Nephron progenitor cell (in vitro differentiated cells): ENCODE measurements at regions not wholly inside any gene's neighbourhood (a gene's known extent, or its start where the extent isn't known, plus 50 kb on each side); places are given as distances from the start of the nearest gene placed in this dataset.

Experiments used
- DNase-seq: peaks from one replicate; pipeline ENCODE4 v3.0.0; 2021
- H3K27ac Mint-ChIP-seq: 2 replicates; pipeline ENCODE4 v1.8.0; 2021; ENCODE audit warnings: mild to moderate bottlenecking, moderate library complexity, mixed read lengths
- H3K27me3 Mint-ChIP-seq: 2 replicates; pipeline ENCODE4 v1.8.0; 2021; ENCODE audit warnings: mild to moderate bottlenecking, low read depth, mixed read lengths; ENCODE audit not compliant: poor library complexity
- H3K36me3 Mint-ChIP-seq: 2 replicates; pipeline ENCODE4 v1.8.0; 2021; ENCODE audit warnings: low read depth, mixed read lengths
- H3K4me1 Mint-ChIP-seq: 2 replicates; pipeline ENCODE4 v1.8.0; 2021; ENCODE audit warnings: mixed read lengths
- H3K4me3 Mint-ChIP-seq: 2 replicates; pipeline ENCODE4 v1.8.0; 2021; ENCODE audit warnings: mild to moderate bottlenecking, moderate library complexity, mixed read lengths
- H3K9me3 Mint-ChIP-seq: 2 replicates; pipeline ENCODE4 v1.8.0; 2021; ENCODE audit warnings: mild to moderate bottlenecking, moderate library complexity, mixed read lengths
- CTCF ChIP-seq: fragments of 200-600 bp; sonication (generic); IDR thresholded peaks from 2 replicates; pipeline ENCODE4 v1.5.0; 2021; ENCODE audit warnings: antibody characterized with exemption

GRCh38 chr10:33793793-33794192 is 459.3 kb upstream of the NRP1 start:
- TF ChIP-seq CTCF, result no peak
- no peaks in the 10 kb centered on the region for H3K27me3 Mint-ChIP-seq
- peaks cover 25% of the 10 kb centered on the region for H3K4me1 Mint-ChIP-seq
- DNase-seq, result no peak
- no peak overlapping the region for H3K27ac Mint-ChIP-seq
- H3K36me3 Mint-ChIP-seq, result no peaks in the 10 kb centered on the region
- H3K9me3 Mint-ChIP-seq, result no peaks in the 10 kb centered on the region
- H3K4me3 Mint-ChIP-seq, result no peak overlapping the region

- DNase-seq, result no peak
- Mint-ChIP-seq H3K36me3 (no peaks in the 10 kb centered on the region), H3K27ac (no peak overlapping the region), H3K4me3 (no peak overlapping the region), H3K27me3 (peaks cover 3% of the 10 kb centered on the region), H3K4me1 (peaks cover 8% of the 10 kb centered on the region), H3K9me3 (no peaks in the 10 kb centered on the region)
- TF ChIP-seq CTCF, result no peak
Measured at GRCh38 chr10:33791272-33791660, 456.8 kb upstream of the NRP1 start.

GRCh38 chr10:33790521-33791271 is 456.2 kb upstream of the NRP1 start:
- Mint-ChIP-seq H3K27me3 (peaks cover 3% of the 10 kb centered on the region), H3K4me1 (peaks cover 8% of the 10 kb centered on the region), H3K4me3 (no peak overlapping the region), H3K27ac (peak overlapping the region; percentile 69), H3K36me3 (no peaks in the 10 kb centered on the region), H3K9me3 (peaks cover 5% of the 10 kb centered on the region)
- DNase-seq, result no peak
- TF ChIP-seq CTCF, result no peak

GRCh38 chr10:33783557-33783956 is 449.1 kb upstream of the NRP1 start:
- no peak for DNase-seq
- Mint-ChIP-seq H3K27ac (no peak overlapping the region), H3K36me3 (peaks cover 7% of the 10 kb centered on the region), H3K4me1 (peaks cover 8% of the 10 kb centered on the region), H3K27me3 (peaks cover 3% of the 10 kb centered on the region), H3K4me3 (no peak overlapping the region), H3K9me3 (peaks cover 16% of the 10 kb centered on the region)
- no peak for TF ChIP-seq CTCF

- Mint-ChIP-seq H3K4me3 (no peak overlapping the region), H3K36me3 (peaks cover 7% of the 10 kb centered on the region), H3K4me1 (peaks cover 8% of the 10 kb centered on the region), H3K27me3 (no peaks in the 10 kb centered on the region), H3K27ac (no peak overlapping the region), H3K9me3 (peaks cover 16% of the 10 kb centered on the region)
- no peak for DNase-seq
- no peak for TF ChIP-seq CTCF
Measured at GRCh38 chr10:33783078-33783477, 448.6 kb upstream of the NRP1 start.
